ENCODE measurements at regions not wholly inside any gene's neighbourhood (a gene's known extent, or its start where the extent isn't known, plus 50 kb on each side); places are given as distances from the start of the nearest gene placed in this dataset.
"Not testable (repeated sequence)": the region's sequence is repeated elsewhere in the genome, so short reads cannot be mapped to it uniquely, and the experiment has no call there.

DNA sequence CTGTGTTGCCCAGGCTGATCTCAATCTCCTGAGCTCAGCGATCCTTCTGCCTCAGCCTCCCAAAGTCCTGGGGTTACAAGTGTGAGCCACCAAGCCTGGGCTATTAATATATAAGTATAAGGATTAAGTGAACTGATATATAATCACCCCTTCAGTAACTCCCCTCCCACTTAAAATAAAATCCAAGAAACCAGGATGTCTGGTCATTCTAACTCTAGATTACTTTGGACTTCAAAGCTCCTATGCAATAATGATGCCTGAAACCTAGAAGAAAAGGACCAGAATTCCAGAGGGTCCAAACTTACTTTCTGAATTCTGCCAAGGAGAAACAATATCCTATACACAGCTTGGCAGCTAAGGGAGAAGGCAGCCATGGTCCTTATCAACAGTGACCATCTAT is 206.8 kb upstream of the ZNF217 start:
- no peak for DNase-seq (ENCODE audit: low read depth in 2 of 2)

DNA sequence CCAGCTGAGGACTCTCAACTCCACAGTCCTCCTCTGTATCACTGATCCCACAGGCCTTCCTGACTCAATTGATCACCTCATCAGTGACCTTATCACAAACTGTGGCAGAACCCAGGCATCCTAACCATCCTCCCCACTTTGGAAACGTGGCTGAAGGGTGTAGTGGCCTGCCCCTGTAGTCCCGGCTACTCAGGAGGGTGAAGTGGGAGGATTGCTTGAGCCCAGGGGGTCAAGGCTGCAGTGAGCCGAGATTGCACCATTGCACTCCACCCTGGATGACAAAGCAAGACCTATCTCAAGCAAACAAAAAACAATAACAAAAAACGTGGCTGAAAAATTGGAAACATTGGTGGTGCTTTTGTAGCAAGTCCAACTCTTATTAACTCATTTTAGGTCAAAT is 203.4 kb upstream of the ZNF217 start:
- no peak for DNase-seq (ENCODE audit: low read depth in 2 of 2)

DNA sequence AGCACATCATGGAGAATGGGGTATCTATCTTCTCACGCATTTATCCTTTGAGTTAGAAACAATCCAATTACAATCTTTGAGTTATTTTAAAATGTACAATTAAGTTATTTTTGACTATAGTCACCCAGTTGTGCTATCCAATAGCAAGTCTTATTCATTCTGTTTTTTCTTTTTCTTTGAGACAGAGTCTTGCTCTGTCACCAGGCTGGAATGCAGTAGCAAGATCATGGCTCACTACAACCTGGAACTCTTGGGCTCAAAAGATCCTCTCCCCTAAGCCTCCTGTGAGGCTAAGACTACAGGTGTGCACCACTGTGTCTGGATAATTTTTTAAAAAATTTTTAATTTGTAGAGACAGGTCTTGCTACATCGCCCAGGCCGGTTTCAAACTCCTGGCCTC is 201.5 kb upstream of the ZNF217 start:
- no peak for DNase-seq (ENCODE audit: low read depth in 2 of 2)

DNA sequence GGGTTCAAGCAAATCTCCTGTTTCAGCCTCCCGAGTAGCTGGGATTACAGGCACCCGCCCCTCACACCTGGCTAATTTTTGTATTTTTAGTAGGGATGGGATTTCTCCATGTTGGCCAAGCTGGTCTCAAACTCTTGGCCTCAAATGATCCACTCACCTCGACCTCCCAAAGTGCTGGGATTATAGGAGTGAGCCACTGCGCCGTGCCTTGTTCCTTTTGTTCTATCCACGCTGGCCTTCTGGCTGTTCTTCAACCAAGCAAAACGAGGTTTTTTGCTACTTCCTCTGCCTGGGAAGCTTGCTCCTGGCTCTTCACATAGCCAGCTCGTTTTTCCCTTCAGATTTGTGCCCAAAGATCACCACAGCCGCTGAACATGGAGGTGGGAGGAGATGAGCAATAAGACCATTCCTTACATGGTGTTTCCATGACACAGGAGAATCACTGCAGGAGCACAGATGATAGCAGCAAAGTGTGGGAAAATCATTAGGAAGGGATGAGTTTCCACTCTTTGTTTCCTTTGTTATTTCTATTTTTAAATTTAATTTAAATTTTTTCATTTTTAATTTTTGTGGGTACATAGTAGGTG is 201.0 kb upstream of the ZNF217 start:
- DNase-seq (ENCODE audit: low read depth in 2 of 2), result no peak

DNA sequence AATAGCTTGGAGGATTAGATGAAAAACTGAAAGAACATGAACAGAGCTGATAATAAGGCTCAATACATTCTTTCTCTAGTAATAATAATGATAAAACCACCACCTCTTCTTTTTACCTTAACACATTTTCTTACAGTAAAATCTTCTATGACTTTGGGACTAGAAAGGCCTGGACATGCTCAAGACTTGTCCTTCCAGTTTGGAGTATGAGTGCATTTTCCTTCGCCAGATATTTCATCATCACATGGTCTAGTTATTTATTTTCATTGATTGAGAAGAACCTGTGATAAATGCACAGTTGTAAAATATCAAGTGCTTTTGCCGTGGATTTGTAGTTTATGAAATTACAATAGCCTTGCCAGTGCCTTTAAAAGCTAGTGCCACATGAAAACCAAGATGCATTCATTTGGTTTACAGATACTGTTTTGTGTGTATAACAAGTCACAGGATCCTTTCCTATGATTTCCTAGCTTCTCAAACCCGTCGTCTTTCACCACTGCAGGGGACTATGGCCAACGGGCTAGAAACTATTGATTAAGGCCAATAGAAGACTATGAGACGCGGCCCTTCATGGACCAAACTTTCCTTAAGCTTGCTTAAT is 200.2 kb upstream of the ZNF217 start:
- no peak for DNase-seq (ENCODE audit: low read depth in 2 of 2)

DNA sequence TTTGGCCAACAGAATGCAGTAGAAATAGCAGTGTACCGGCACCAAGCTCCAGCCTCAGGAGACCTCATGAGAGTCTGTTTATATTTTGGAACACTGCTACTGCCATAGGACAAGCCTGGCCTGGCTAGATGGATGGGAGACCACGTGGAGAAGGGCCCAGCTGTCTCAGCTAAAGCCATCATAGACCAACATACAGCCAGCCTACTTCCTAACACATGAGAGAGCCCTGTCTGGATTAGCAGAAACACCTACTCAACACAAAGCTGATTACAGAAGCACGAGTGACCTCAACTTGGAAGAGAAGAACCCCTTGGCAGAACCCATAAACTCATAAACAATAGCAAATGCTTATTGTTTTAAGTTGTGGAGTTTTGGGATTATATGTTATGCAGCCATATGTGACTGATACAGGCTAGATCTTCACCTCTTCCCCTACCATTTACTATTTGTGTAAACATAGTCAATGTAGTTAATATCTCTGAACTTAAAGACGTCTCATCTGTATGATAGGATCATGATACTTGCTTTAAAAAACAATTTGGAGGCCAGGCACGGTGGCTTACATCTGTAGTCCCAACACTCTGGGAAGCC is 199.4 kb upstream of the ZNF217 start:
- no peak for DNase-seq (ENCODE audit: low read depth in 2 of 2)

DNA sequence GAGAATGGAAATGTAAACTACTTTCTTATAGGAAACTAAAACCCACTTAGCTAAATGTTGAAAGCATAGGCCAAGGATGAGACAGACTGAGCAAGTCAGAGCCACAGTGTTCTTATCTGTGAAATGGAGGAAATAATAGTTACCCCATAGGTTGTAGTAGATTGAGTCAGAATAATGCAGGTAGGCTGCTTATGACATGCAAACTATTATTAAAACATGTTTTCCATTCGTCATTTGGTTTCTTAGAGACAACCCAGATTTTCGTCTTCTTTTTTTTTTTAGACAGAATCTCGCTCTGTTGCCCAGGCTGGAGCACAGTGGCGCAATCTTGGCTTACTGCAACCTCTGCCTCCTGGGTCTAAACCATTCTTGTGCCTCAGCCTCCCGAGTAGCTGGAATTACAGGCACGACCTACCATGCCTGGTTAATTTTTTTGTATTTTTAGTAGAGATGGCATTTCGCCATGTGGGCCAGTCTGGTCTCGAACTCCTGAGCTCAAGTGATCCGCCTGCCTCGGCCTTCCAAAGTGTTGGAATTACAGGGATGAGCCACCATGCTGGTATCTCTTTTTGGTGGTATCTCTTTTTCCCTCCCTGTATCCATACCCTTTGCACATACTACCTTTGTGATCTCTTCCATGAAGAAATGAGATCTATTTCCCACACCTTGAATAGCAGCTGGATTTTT is 196.5 kb upstream of the ZNF217 start:
- DNase-seq (ENCODE audit: low read depth in 2 of 2), result no peak

DNA sequence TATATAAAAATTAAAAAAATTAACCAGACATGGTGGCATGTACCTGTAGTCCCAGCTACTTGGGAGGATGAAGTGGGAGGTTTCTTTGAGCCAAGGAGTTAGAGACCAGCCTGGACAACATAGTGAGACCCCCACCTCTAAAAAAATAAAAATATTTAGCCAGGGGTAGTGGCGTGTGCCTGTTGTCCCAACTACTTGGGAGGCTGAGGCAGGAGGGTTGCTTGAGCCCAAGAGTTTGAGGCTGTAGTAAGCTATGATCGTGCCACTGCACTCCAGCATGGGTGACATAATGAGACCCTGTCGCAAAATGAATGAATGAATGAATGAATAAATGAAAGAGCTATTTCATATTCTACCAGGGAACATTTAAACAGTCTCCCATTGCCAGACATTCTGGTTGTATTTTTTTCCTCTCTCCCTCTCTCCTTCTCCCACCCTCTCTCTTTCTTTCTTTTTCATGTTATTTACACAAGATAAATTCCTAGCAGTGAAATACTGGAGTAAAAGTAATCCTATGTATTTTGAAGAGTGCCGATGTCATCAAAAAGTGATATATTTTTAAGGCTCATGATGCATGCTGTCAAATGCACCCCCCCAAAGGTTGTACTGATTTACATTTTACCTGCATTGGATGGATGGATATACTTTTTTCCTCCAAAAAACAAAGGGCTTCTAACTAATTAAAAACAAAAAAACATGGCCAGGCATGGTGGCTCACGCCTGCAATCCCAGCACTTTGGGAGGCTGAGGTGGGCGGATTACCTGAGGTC is 194.8 kb upstream of the ZNF217 start:
- DNase-seq (ENCODE audit: low read depth in 2 of 2), result no peak

DNA sequence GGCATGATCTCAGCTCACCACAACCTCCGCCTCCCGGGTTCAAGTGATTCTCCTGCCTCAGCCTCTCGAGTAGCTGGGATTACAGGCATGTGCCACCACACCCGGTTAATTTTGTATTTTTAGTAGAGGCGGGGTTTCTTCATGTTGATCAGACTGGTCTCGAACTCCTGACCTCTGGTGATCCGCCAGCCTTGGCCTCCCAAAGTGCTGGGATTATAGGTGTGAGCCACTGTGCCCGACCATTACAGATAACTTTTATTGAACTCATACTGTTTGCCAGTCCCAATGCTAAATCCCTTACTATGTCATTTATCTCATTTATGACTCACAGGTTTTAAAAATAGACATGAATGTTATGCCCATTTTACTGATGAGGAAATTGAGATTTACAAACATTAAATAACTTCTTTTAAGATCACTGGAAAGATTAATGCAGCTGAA is 193.9 kb upstream of the ZNF217 start:
- DNase-seq (ENCODE audit: low read depth in 2 of 2), result not testable (repeated sequence)

DNA sequence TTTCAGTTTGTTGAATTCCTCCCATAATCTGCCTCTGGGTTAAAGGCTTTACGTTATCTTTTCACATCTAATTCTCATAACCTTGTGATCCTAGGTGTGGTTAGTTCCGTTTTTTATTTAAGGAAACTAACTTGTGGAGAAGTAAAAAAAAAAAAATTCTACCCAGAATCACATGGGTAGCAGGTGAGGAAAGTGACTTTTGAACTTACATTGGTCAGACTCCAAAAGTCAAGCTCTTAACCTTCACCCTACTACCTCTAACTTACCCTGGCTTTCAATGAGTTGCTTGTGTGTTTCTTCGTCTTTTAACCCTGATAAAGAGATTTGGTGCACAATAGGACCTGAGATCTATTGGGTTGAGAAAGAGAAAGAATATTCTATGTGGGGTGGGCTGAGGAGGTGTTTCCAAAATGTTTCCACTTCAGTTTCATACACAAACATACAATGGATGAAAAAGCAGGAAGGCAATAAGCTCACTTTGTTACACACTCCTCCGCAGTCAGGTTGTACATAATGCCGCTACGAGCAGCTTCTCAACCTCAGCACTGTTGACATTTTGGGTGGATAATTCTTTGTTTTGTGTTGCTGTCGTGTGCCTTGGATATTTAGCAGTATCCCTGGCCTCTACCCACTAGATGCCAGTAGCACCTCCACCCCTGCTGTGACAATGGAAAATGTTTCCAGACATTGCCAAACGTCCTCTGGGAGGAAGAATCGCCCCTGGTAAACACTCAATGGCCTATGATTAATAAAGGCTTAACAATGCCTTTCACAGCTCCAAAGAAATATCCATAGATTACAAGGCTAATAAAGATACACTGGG is 193.0 kb upstream of the ZNF217 start:
- no peak for DNase-seq (ENCODE audit: low read depth in 2 of 2)

DNA sequence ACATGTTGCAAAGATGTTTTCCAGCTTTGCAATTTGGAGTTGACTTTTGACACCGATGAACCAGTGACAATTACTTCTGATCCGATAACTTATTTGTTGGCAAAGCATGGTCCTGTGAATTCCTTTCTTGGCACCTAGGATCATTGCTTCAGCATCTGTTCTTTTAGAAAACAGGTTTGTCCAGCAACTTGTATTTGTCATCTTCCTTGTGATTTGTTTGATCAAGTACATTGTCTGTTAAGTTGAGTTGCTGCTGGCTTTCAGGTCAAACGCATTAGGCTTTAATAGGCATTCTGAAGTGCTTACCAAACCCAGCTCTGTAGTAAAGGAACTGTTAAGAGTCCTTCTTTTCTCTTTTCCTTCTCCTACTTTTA is 192.4 kb upstream of the ZNF217 start:
- DNase-seq (ENCODE audit: low read depth in 2 of 2), result no peak

DNA sequence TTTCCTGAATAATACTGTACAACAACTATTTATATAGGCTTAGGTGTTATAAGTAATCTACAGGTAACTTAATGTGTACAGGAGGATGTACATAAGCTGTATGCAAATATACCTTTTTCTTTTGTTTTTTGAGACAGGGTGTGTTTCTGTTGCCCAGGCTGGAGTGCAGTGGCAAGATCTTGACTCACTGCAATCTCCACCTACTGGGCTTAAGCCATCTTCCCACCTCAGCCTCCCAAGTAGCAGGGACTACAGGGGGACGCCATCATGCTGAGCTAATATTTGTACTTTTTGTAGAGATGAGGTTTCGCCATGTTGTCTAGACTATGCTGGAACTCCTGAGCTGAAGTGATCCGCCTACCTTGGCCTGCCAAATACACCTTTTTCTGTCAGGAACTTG is 191.7 kb upstream of the ZNF217 start:
- DNase-seq (ENCODE audit: low read depth in 2 of 2), result no peak

DNA sequence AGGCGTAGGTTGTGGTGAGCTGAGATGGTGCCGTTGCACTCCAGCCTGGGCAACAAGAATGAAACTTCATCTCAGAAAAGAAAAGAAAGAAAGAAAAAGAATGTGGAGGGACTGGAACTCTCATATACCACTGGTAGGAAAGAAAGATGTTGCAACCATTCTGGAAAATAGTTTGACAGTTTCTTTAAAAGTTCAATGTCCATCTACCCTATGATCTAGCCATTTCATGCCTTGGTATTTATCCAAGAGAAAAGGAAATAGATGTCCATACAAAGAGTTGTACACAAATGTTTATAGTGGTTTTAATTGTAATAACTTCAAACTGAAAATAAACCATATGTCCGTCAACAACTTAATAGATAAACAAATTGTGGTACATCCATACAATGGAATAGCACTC is 190.1 kb upstream of the ZNF217 start:
- no peak for DNase-seq (ENCODE audit: low read depth in 2 of 2)

DNA sequence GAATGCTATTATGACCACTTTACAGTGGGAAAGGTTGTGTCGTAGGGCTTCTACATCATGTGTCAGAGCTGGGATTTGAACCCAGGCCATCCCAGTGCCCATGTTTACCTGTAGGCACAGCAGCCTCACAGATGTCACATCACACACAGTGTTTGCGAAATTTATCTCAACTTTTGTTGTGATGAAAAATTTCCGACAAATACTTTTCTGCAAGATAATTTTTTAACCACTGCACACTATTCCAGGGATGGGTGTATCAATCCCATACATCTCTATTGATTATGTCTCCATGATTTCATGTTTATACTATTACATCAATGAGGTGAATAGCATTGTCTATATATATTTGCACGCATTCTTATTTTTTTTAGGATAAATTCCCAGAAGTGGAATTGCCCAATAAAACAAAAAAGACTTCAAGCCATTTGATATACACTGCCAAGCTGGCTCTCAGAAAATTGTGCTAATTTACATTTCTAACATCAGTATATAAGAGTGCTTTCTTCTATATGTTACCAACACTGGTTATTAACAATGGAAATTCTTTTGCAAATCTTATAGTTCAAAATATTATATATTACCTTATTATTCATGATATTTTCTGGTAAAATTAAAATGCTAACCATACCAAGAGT is 189.1 kb upstream of the ZNF217 start:
- DNase-seq (ENCODE audit: low read depth in 2 of 2), result no peak

DNA sequence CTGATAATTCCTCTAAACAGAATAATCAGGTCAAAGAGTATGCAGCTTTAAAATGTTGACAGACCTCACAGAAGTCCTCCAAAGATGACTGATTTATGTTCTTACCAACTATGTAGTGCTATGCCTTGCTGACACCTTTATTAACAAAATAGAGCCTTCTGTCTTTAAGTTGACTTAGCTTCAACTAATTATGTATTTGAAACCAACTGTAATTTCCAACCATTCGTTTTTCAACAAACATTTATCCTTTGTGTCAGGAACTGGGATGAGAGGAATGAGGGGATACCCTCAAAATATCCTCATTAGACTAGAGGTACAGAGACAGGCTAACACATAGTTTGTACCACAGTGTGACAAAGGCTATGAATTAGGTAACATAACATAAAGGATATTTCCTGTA is 186.2 kb upstream of the ZNF217 start:
- DNase-seq (ENCODE audit: low read depth in 2 of 2), result no peak

DNA sequence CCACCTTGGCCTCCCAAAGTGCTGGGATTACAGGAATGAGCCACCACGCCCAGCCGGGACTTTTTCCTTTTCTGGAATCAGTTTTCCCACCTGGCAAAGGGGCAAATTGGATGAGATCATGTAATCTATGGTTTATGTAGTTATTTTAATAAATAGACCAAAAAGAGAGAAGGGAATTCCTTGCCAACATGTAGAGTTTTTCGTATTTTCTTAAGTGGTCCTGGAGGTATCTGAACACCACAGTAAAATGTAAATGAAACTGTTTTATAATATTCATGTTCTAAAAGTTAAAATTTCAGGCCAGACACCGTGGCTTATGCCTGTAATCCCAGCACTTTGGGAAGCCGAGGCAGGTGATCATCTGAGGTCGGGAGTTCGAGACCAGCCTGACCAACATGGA is 185.1 kb upstream of the ZNF217 start:
- DNase-seq (ENCODE audit: low read depth in 2 of 2), result no peak

DNA sequence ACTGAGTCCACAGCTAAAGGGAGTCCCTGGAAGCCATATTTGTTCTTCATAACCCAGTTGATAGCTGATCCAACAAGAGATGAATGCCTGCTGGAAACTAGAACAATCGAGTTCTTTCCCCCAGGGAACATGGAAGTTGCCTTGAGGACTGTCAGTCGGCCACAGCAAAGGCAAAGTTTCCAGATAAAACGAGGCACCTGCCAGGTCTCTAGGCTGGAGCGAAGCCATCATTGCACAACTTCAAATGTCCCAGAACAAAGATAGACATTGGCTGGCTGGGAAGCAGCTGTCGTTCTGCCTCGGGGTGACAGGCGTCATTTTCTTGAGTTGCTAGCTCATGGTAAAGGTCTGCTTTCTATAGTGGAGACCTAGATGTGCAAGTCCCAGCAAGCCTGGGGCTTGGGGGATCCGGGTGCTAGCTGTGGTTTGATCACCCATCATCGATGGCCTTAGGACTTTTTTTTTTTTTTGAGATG is 184.4 kb upstream of the ZNF217 start:
- DNase-seq (ENCODE audit: low read depth in 2 of 2), result no peak

DNA sequence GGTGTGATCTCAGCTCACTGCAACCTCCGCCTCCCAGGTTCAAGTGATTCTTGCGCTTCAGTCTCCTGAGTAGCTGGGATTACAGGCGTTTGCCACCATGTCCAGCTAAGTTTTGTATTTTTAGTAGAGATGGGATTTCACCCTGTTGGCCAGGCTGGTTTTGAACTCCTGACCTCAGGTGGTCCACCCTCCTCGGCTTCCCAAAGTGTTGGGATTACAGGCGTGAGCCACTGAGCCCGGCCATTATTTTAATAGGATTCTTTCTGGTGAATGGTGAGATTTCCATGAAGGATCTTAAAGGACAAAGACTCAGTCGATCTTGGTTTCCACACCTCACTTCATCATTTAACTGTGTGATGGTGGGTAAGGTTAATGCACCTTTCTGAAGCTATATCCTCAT is 183.8 kb upstream of the ZNF217 start:
- not testable (repeated sequence) for DNase-seq (ENCODE audit: low read depth in 2 of 2)

DNA sequence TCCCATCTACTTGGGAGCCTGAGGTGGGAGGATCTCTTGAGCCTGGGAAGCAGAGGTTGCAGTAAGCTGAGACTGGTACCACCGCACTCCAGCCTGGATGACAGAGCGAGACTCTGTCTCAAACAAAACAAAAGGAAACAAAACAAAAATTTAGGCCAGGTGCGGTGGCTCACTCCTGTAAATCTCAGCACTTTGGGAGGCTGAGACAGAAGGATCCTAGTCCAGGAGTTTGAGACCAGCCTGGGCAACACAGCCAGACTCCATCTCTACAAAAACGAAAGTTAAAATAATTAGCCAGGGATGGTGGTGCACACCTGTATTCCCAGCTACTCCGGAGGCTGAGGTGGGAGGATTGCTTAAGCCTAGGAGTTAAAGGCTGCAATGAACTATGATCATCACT is 183.2 kb upstream of the ZNF217 start:
- no peak for DNase-seq (ENCODE audit: low read depth in 2 of 2)

DNA sequence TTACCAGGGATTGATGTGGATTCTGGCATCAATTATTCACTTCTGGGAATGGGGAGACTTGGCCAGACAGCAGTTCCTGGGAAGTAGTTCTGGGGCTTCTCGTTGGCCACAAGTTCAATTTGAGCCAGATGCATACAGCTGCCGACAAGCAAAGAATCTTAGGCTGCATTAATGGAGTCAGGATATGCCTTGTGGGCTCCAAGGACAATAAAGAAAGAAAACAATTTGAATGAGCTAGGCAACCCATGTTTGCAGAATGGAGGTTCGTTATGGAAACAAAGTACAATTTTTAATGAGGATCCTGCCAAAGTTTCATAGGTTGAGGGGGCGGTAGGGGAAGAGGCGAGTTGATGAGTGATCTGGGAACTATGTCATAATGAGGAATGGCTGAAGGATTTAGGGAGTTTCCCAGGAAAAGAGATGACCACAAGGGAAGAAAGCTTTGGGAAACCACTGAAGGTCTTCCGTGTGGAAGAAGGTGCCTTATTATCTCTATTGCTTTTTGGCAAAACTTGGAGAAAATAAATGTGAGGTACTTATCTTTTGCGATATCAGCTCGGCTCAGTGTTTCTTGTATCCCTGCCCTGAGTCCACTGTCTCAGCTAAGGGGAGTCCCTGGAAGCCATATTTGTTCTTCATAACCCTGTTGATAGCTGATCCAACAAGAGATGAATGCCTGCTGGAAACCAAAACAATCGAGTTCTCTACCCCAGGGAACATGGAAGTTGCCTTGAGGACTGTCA is 181.0 kb upstream of the ZNF217 start:
- no peak for DNase-seq (ENCODE audit: low read depth in 2 of 2)
